Activated naive CD4-positive, alpha-beta T cell treated with anti-CD3 and anti-CD28 coated beads for 36 hours (primary cell): ENCODE measurements at regions not wholly inside any gene's neighbourhood (a gene's known extent, or its start where the extent isn't known, plus 50 kb on each side); places are given as distances from the start of the nearest gene placed in this dataset.

Experiments used
- CTCF ChIA-PET: fragments of 350-600 bp; sonication (Branson Sonifier 250); formaldehyde crosslinking; loops from one replicate; lab custom pipeline; 2021; ENCODE audit warnings: antibody characterized with exemption; lab: Charles Lee
- DNase-seq: peaks from one replicate; pipeline ENCODE4 v3.0.0-alpha.2; 2020
- H3K27ac Mint-ChIP-seq: one replicate; pipeline ENCODE4 v1.8.0; 2021; ENCODE audit warnings: mild to moderate bottlenecking, mixed read lengths
- H3K27me3 Mint-ChIP-seq: one replicate; pipeline ENCODE4 v1.8.0; 2021; ENCODE audit warnings: low read depth, mixed read lengths
- H3K36me3 Mint-ChIP-seq: one replicate; pipeline ENCODE4 v1.8.0; 2021; ENCODE audit warnings: low read depth, mixed read lengths
- H3K4me1 Mint-ChIP-seq: one replicate; pipeline ENCODE4 v1.8.0; 2021; ENCODE audit warnings: low read depth, mixed read lengths
- H3K4me3 Mint-ChIP-seq: one replicate; pipeline ENCODE4 v1.8.0; 2021; ENCODE audit warnings: mild to moderate bottlenecking, moderate library complexity, mixed read lengths
- H3K9me3 Mint-ChIP-seq: one replicate; pipeline ENCODE4 v1.8.0; 2021; ENCODE audit warnings: mixed read lengths
- intact Hi-C: fragments of 100-400 bp; cut with micrococcal nuclease; formaldehyde crosslinking; loops from one replicate; pipeline ENCODE4 v1.15.1; 2023

DNA sequence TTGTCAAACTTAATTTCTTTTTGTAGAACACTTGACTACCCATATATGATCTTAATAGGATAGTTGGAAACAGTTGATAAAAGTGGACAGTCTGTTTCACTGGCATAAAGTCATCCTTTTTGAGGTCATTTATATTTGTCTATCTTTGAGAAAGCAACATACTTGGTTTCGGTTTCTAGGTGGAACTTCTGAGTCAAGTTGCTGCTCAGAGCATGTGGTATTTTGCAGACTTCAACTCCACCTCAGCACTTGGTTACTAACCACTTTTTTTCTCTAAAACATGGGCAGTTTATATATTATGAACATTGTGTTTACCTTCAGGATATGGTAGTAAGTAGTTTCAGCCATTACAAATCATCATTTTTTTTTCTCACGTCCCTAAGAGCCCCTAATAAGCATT is 1749.0 kb upstream of the C9orf72 start:
- CTCF ChIA-PET = no interaction called here
- Mint-ChIP-seq H3K27ac (no peak overlapping the region), H3K9me3 (peaks cover 7% of the 10 kb centered on the region), H3K4me1 (no peaks in the 10 kb centered on the region), H3K27me3 (no peaks in the 10 kb centered on the region), H3K4me3 (no peak overlapping the region), H3K36me3 (no peaks in the 10 kb centered on the region)
- intact Hi-C loops = no loop called here
- DNase-seq = no peak

DNA sequence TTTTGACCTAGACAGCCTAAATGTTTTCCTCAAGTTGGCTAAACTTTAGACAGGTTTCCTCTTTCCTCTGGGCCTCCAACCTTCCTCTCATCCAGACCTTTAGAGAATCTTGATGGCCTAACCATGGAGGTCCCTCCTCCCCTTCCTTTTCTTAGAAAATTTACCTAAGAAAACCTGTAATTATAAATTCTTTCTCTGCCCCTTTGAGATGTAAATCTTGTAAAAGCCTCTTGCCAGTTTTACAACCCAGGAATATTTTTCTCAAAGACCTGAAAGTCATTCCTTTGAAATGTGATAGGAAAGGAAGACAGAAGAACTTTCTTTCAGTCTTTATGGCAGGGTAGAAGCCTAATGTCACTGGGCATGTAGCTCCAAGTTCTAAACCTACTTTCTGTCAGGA is 1752.6 kb upstream of the C9orf72 start:
- Mint-ChIP-seq H3K4me1 (no peaks in the 10 kb centered on the region), H3K27me3 (no peaks in the 10 kb centered on the region), H3K36me3 (no peaks in the 10 kb centered on the region), H3K27ac (no peak overlapping the region), H3K4me3 (no peak overlapping the region), H3K9me3 (peaks cover 5% of the 10 kb centered on the region)
- intact Hi-C loops = no loop called here
- no peak for DNase-seq
- CTCF ChIA-PET = no interaction called here

DNA sequence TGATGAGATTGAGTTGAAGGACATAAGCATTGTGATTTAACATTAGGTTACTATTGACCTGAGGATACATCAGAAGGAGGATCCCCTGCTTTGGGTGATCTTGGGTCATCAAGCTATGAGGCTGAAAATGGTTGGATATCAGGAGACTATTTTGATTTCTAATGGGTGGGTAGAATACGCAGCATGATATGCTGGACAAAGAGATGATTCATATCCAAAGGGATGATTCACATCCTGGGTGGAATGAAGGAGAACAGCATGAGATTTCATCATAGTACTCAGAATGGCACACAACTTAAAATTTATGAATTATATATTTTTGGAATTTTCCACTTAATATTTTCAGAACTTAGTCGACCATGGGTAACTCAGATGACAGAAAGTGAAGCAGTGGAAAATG is 1759.5 kb upstream of the C9orf72 start:
- no peaks in the 10 kb centered on the region for H3K27me3 Mint-ChIP-seq
- no peak overlapping the region for H3K27ac Mint-ChIP-seq
- H3K9me3 Mint-ChIP-seq = peaks cover 1% of the 10 kb centered on the region
- DNase-seq = no peak
- intact Hi-C loops = no loop called here
- CTCF ChIA-PET = no interaction called here
- no peak overlapping the region for H3K4me3 Mint-ChIP-seq
- no peaks in the 10 kb centered on the region for H3K36me3 Mint-ChIP-seq
- H3K4me1 Mint-ChIP-seq = no peaks in the 10 kb centered on the region

DNA sequence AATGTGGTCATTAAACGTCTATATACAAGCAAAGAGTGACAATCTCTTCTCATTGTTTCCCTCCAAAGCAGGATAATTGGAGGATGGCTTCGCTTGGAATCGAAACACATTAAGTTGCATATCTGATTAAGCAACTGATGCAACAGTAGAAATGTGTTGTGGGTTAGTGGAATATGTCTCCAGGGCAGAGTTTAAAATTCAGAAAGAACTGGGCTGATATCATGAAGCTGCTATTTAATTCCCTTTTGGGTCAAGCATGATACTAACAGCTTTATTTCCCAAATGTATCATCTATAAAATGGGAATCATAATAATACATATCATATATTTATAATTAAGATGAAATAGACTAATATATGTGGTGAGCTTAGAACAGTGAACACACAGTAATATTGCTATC is 1763.0 kb upstream of the C9orf72 start:
- CTCF ChIA-PET = no interaction called here
- H3K9me3 Mint-ChIP-seq = peaks cover 1% of the 10 kb centered on the region

DNA sequence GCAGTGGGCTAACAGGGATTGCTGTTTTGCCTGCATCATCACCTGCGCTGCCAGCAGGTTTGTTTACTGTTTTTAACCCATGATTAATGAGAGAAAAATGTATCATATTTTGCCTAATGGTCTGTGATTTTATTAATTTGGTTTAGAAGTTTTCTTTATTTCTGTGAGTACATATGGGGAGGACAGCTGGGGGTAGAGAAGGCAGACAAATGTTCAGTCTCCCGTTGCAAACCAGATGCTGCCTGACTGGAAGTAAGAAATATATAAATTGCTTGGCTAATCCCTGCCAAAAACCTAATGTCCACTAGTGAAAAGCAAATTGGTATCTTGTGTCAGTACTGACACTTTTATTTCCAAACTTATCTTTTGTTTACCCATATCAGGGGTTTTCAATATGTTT is 1766.1 kb upstream of the C9orf72 start:
- CTCF ChIA-PET = no interaction called here
- Mint-ChIP-seq H3K4me1 (no peaks in the 10 kb centered on the region), H3K4me3 (no peak overlapping the region), H3K9me3 (peaks cover 1% of the 10 kb centered on the region), H3K27me3 (no peaks in the 10 kb centered on the region), H3K27ac (no peak overlapping the region), H3K36me3 (no peaks in the 10 kb centered on the region)
- intact Hi-C loops = no loop called here
- DNase-seq = no peak

More for the DNA sequence above, 1763.0 kb upstream of the C9orf72 start:
- no peak for DNase-seq
- H3K4me3 Mint-ChIP-seq = no peak overlapping the region
- H3K27ac Mint-ChIP-seq = no peak overlapping the region
- no peaks in the 10 kb centered on the region for H3K27me3 Mint-ChIP-seq
- intact Hi-C loops = no loop called here
- H3K36me3 Mint-ChIP-seq = no peaks in the 10 kb centered on the region
- no peaks in the 10 kb centered on the region for H3K4me1 Mint-ChIP-seq

DNA sequence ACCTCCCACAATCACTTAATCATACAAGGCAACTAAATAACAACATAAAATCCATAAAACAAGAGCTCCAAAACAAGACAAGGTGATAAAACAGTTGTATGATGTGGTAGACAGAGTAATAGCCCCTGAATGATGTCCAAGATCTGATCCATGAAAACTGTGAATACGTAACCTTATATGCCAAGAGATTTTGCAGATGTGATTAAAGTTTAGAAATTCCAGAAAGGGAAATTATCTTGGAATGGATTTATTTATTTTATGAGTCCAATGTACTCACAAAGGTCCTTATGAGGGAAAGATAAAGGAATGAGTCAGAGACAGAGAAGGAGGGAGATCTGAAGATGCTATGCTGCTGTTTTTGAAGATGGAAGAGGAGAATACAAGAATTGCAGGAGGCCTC is 1775.7 kb upstream of the C9orf72 start:
- intact Hi-C loops = no loop called here
- Mint-ChIP-seq H3K27me3 (no peaks in the 10 kb centered on the region), H3K4me3 (no peak overlapping the region), H3K27ac (no peak overlapping the region), H3K4me1 (no peaks in the 10 kb centered on the region), H3K9me3 (no peaks in the 10 kb centered on the region), H3K36me3 (no peaks in the 10 kb centered on the region)
- CTCF ChIA-PET = no interaction called here
- DNase-seq = no peak

DNA sequence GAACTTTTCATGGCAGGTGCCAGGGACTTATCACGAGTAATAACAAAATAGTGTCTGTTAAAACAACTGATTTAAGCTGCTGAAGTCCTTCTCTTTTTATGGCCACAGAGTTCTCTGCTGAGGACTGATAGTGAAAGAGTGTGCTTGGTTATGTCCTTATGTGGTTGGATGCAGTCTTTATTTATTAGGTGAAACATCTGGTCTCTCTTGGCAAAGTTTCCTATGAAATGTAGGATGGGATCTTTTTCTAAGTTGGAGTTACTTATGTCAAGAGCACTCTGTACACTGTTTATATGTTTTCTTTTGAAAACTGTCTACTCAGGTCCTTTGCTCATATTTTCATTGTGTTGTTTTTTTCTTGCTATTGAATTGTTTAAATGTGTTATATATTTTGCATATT is 1816.1 kb upstream of the C9orf72 start:
- DNase-seq = no peak
- H3K27ac Mint-ChIP-seq = no peak overlapping the region
- intact Hi-C loops = no loop called here

DNA sequence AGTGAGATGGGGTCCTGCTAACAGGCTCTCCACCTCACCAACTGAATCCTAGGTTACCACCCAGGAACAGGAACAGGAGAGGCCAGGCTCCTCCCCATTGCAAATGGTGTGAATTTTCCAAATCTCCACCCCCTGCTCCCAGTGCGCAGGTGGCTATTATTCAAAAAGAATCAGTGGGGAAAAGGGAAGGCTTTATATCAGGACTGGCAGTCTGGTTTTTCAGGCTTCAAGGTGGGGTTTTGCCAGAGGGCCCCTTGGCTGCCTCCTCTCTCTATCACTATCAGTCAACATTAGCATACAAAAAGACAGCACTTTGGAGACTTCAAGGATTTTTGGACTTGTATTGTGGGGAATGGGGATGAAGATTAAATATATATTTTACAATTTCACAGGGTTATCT is 1817.6 kb upstream of the C9orf72 start:
- H3K4me3 Mint-ChIP-seq = no peak overlapping the region
- DNase-seq = no peak
- H3K27me3 Mint-ChIP-seq = no peaks in the 10 kb centered on the region
- H3K27ac Mint-ChIP-seq = no peak overlapping the region
- no peaks in the 10 kb centered on the region for H3K36me3 Mint-ChIP-seq
- no peaks in the 10 kb centered on the region for H3K4me1 Mint-ChIP-seq
- no peaks in the 10 kb centered on the region for H3K9me3 Mint-ChIP-seq
- CTCF ChIA-PET = no interaction called here
- intact Hi-C loops = no loop called here

More for the DNA sequence above, 1816.1 kb upstream of the C9orf72 start:
- Mint-ChIP-seq H3K4me1 (no peaks in the 10 kb centered on the region), H3K36me3 (no peaks in the 10 kb centered on the region), H3K4me3 (no peak overlapping the region), H3K27me3 (no peaks in the 10 kb centered on the region), H3K9me3 (peaks cover 2% of the 10 kb centered on the region)
- CTCF ChIA-PET = no interaction called here

DNA sequence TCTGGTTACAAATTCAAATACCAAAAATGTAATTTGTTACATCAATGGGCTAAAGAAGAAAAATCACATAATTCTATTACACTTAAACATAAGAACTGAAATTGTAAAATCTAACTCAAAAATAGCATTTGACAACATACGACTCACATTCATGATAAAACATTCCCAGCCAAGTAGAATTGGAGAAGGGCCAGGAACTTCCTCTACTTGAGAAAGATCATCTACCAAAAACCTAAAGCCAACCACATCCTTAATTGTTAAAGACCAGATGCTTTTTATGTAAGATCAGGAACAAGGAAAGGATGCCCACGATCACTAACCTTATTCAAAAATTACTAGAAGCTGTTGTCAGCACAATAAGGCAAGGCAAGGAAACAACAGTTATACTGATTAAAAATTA is 1819.8 kb upstream of the C9orf72 start:
- Mint-ChIP-seq H3K4me1 (no peaks in the 10 kb centered on the region), H3K4me3 (no peak overlapping the region), H3K9me3 (no peaks in the 10 kb centered on the region), H3K36me3 (no peaks in the 10 kb centered on the region), H3K27ac (no peak overlapping the region), H3K27me3 (no peaks in the 10 kb centered on the region)
- no peak for DNase-seq
- CTCF ChIA-PET = no interaction called here
- intact Hi-C loops = no loop called here

DNA sequence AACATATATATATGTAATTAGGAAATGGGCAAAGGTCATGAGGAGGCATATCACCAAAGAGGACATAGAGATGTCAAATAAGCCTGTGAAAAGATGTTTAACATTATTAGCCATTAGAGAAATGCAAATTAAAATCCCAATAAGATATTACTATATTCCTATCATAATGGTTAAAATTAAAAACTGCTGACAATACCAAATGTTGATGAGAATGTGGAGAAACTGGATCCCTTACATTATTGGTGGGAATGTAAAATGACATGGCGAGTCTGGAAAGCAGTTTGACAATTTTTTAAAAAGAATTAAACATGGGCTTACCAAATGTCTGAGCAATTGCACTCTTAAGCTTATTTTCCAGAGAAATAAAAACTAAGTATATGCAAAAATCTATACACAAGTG is 1821.6 kb upstream of the C9orf72 start:
- no peak overlapping the region for H3K27ac Mint-ChIP-seq

DNA sequence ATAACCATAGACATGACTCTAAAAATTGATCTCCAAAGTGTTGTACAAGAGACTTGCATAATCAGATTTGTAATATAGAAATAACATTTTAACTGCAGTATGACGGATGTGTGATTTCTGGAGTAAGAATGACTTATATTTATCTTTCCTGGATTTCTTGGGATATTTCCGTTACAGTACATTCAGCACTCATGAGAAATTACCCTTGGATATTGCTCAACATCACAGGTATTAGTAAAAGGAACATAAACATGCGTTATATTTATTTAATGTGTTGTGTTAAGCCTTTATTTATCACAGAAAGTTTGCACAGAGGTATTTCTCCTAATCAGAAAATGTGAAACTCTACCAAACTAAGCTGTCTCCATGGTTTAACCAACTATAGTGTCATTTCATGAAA is 1823.9 kb upstream of the C9orf72 start:
- H3K27me3 Mint-ChIP-seq = no peaks in the 10 kb centered on the region
- H3K36me3 Mint-ChIP-seq = no peaks in the 10 kb centered on the region
- H3K9me3 Mint-ChIP-seq = no peaks in the 10 kb centered on the region
- H3K4me1 Mint-ChIP-seq = no peaks in the 10 kb centered on the region
- CTCF ChIA-PET = no interaction called here
- DNase-seq = no peak
- intact Hi-C loops = no loop called here
- no peak overlapping the region for H3K4me3 Mint-ChIP-seq
- no peak overlapping the region for H3K27ac Mint-ChIP-seq

More for the DNA sequence above, 1821.6 kb upstream of the C9orf72 start:
- intact Hi-C loops = no loop called here
- Mint-ChIP-seq H3K36me3 (no peaks in the 10 kb centered on the region), H3K27me3 (no peaks in the 10 kb centered on the region), H3K4me1 (no peaks in the 10 kb centered on the region), H3K4me3 (no peak overlapping the region), H3K9me3 (no peaks in the 10 kb centered on the region)
- CTCF ChIA-PET = no interaction called here
- no peak for DNase-seq

DNA sequence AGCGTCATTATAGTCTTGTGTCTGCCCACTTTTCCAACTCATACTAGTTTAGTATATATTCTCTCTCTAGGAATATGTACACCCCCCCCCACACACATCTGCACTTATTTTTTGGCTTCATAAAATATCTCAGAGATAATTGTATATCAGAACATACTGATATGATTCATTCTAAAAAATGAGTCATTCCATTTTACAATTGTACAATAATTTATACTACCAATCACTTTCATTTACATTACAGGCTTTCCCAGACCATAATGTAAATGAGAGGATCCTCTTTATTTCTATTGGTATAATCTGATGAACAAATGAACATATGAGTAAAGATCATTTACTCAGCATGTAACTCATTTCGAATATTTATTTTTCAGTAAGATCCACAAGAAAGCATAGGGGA is 1842.9 kb upstream of the C9orf72 start:
- no peak for DNase-seq
- Mint-ChIP-seq H3K4me3 (no peak overlapping the region), H3K27me3 (no peaks in the 10 kb centered on the region), H3K4me1 (no peaks in the 10 kb centered on the region), H3K36me3 (no peaks in the 10 kb centered on the region), H3K9me3 (peaks cover 4% of the 10 kb centered on the region), H3K27ac (no peak overlapping the region)
- intact Hi-C loops = no loop called here
- CTCF ChIA-PET = no interaction called here

DNA sequence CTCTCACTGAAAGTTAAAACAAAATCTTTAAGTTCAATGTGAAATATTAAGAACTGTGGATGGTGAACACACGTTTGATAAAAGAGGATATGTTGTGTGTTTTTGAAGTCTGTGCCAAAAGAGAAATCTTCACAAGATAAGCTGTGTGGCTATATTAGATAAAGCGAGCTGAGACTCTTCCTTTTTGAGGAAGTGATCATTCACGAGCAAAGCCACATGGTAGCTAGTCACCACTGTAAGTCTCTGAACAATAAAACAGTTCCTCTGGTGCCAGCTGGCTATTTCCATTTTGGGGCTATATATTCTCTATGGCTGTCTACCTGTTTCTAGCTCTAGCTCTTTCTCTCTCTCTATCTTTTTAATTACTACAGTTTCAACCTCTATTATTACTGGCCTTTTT is 1849.2 kb upstream of the C9orf72 start:
- Mint-ChIP-seq H3K9me3 (peaks cover 8% of the 10 kb centered on the region), H3K4me1 (no peaks in the 10 kb centered on the region), H3K27me3 (no peaks in the 10 kb centered on the region), H3K4me3 (no peak overlapping the region), H3K36me3 (no peaks in the 10 kb centered on the region), H3K27ac (no peak overlapping the region)
- CTCF ChIA-PET = no interaction called here
- no peak for DNase-seq
- intact Hi-C loops = no loop called here

DNA sequence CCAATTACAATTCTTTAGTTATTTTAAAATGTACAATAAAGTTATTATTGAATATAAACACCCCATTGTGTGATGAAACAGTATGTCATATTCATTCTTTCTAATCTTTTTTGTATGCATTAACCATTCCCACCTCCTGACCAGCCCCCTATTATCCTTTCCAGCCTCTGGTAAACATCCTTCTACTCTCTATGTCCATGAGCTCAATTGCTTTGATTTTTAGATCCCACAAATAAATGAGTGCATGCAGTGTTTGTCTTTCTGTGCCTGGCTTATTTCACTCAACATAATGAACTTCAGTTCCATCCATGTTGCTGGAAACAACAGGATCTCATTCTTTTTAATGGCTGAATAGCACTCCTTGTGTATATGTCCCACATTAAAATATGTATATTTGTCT is 1858.9 kb upstream of the C9orf72 start:
- Mint-ChIP-seq H3K27ac (no peak overlapping the region), H3K4me3 (no peak overlapping the region), H3K9me3 (peaks cover 10% of the 10 kb centered on the region), H3K36me3 (no peaks in the 10 kb centered on the region), H3K27me3 (no peaks in the 10 kb centered on the region), H3K4me1 (no peaks in the 10 kb centered on the region)
- intact Hi-C loops = no loop called here
- no peak for DNase-seq
- CTCF ChIA-PET = no interaction called here
